GM12878 (cell line): ENCODE measurements at regions not wholly inside any gene's neighbourhood (a gene's known extent, or its start where the extent isn't known, plus 50 kb on each side); places are given as distances from the start of the nearest gene placed in this dataset.

Experiments
- ATAC-seq: fragments of 200-7000 bp; cut with Tn5 transposase; 3 replicates; pipeline ENCODE4 v1.9.1; 2020; ENCODE audit warnings: mild to moderate bottlenecking, moderate library complexity
- BruUV-seq: library from RNA; stranded (reverse); fragments of 400-500 nt; replicated peaks from 2 replicates; lab custom pipeline; 2021; lab: Mats Ljungman, UMichigan
- CTCF ChIA-PET: fragments of 300-600 bp; sonication (Branson Sonifier 250); formaldehyde crosslinking; extraction: SDS; loops from one replicate; lab custom pipeline; 2021; ENCODE audit warnings: inconsistent platforms; lab: Yijun Ruan, JAX
- POLR2A ChIA-PET: fragments of 350-600 bp; formaldehyde crosslinking; extraction: SDS; loops from one replicate; lab custom pipeline; 2021; ENCODE audit warnings: inconsistent platforms; lab: Charles Lee
- RAD21 ChIA-PET: fragments of 300-600 bp; sonication (Branson Sonifier 250); formaldehyde crosslinking; loops from one replicate; lab custom pipeline; 2023; ENCODE audit warnings: antibody characterized with exemption; ENCODE audit not compliant: unreplicated experiment; lab: Charles Lee
- SMC1A ChIA-PET: fragments of 300-600 bp; sonication (Branson Sonifier 250); formaldehyde crosslinking; loops from one replicate; lab custom pipeline; 2023; ENCODE audit not compliant: unreplicated experiment, uncharacterized antibody; lab: Charles Lee
- DNase-seq: peaks from one replicate; pipeline ENCODE4 v3.0.0-alpha.2; 2011; ENCODE audit warnings: low read depth, low spot score
- FAIRE-seq: peaks from 3 replicates; lab custom pipeline; 2011; peaks lifted over from hg19 to GRCh38; lab: Jason Lieb, UNC
- H2AFZ ChIP-seq: 2 replicates; pipeline ENCODE4 v1.6.0; 2011; ENCODE audit warnings: low read depth, low read length, control low read depth; ENCODE audit not compliant: control insufficient read depth
- H3K27ac ChIP-seq: 2 replicates; pipeline ENCODE4 v1.5.1; 2011; ENCODE audit warnings: control low read depth; ENCODE audit not compliant: control insufficient read depth, insufficient read depth
- H3K27me3 ChIP-seq, 2 experiments: replicated peaks in 1 of 2; 2 replicates each; pipeline versions ENCODE4 v1.6.0 to v1.6.1; 2011; ENCODE audit warnings: low read length in 1 of 2; ENCODE audit not compliant: control insufficient read depth in 2 of 2, insufficient read depth in 2 of 2
- H3K36me3 ChIP-seq, 2 experiments: 2 replicates each; pipeline ENCODE4 v1.5.1; 2011; ENCODE audit warnings: low read length in 1 of 2; ENCODE audit not compliant: control insufficient read depth in 2 of 2, insufficient read depth in 2 of 2
- H3K4me1 ChIP-seq: 2 replicates; pipeline ENCODE4 v1.6.1; 2011; ENCODE audit warnings: mild to moderate bottlenecking, low read length, moderate library complexity, mixed read lengths; ENCODE audit not compliant: control insufficient read depth, insufficient read depth
- H3K4me2 ChIP-seq: 2 replicates; pipeline ENCODE4 v1.6.0; 2011; ENCODE audit warnings: control low read depth; ENCODE audit not compliant: control insufficient read depth, insufficient read depth
- H3K4me3 ChIP-seq: fragments of 200-600 bp; sonication (generic); 2 replicates; pipeline ENCODE4 v1.5.1; 2016
- H3K79me2 ChIP-seq: 2 replicates; pipeline ENCODE4 v1.6.0; 2011; ENCODE audit warnings: low read length; ENCODE audit not compliant: control insufficient read depth, insufficient read depth
- H3K9ac ChIP-seq: 2 replicates; pipeline ENCODE4 v1.8.0; 2011; ENCODE audit warnings: low read length, control low read depth, mixed read lengths; ENCODE audit not compliant: control insufficient read depth, insufficient read depth
- H3K9me3 ChIP-seq: replicated peaks from 3 replicates; pipeline ENCODE4 v1.5.1; 2011; ENCODE audit warnings: mild to moderate bottlenecking, low read length; ENCODE audit not compliant: control insufficient read depth, insufficient read depth
- H4K20me1 ChIP-seq: 2 replicates; pipeline ENCODE4 v1.6.0; 2011; ENCODE audit not compliant: control insufficient read depth, insufficient read depth
- BHLHE40 ChIP-seq, 2 experiments: fragments of 450-650 bp in 1 of 2; IDR thresholded peaks; 2 replicates each; pipeline ENCODE4 v1.6.1; 2011 to 2017; ENCODE audit warnings: low read depth in 2 of 2, borderline replicate concordance in 1 of 2, improper control_type of control experiment in 1 of 2, low read length in 1 of 2, mild to moderate bottlenecking in 1 of 2
- DPF2 ChIP-seq: fragments of 450-650 bp; IDR thresholded peaks from 2 replicates; pipeline ENCODE4 v1.6.1; 2017; ENCODE audit warnings: mild to moderate bottlenecking
- IKZF2 ChIP-seq, 2 experiments: fragments of 450-650 bp; IDR thresholded peaks; 2 replicates each; pipeline ENCODE4 v1.6.1; 2017; ENCODE audit warnings: mild to moderate bottlenecking in 2 of 2, moderate library complexity in 2 of 2
- IRF3 ChIP-seq: fragments of 450-650 bp; IDR thresholded peaks from 2 replicates; pipeline ENCODE4 v1.6.1; 2014; ENCODE audit warnings: mild to moderate bottlenecking
- MEF2A ChIP-seq: IDR thresholded peaks from 2 replicates; pipeline ENCODE4 v1.6.1; 2011; ENCODE audit warnings: low read depth, mild to moderate bottlenecking, low read length, moderate library complexity; ENCODE audit not compliant: insufficient read depth
- NFXL1 ChIP-seq: fragments of 450-650 bp; IDR thresholded peaks from 2 replicates; pipeline ENCODE4 v1.6.1; 2017; ENCODE audit warnings: antibody characterized with exemption, mild to moderate bottlenecking, borderline replicate concordance
- ZNF622 ChIP-seq: fragments of 450-650 bp; IDR thresholded peaks from 2 replicates; pipeline ENCODE4 v1.6.1; 2017; ENCODE audit warnings: mild to moderate bottlenecking, inconsistent platforms
- WGBS: methylation state at CpG from one replicate; pipeline ENCODE4 v1.1.6; 2016; ENCODE audit warnings: low lambda C conversion rate; ENCODE audit not compliant: insufficient replicate concordance, insufficient coverage; ENCODE audit errors: missing lambda C conversion rate; 5-methylcytosine and 5-hydroxymethylcytosine counted together
- in situ Hi-C: fragments of 300-500 bp; cut with MboI; formaldehyde crosslinking; loops from 9 replicates; pipeline ENCODE4 v1.14.3; 2018; ENCODE audit warnings: mixed read lengths
- intact Hi-C: fragments of 100-400 bp; cut with micrococcal nuclease; formaldehyde crosslinking; loops from one replicate; pipeline ENCODE4 v1.14.2; 2022; ENCODE audit not compliant: unreplicated experiment

- Histone ChIP-seq H2AFZ (no peak overlapping the region), H3K4me2 (no peak overlapping the region), H3K4me1 (peaks cover 8% of the 10 kb centered on the region), H3K36me3 (no peaks in the 10 kb centered on the region)
- WGBS = 44% methylated on average over 1 of the region's 1 CpG
- ChIA-PET POLR2A (no interaction called here), CTCF (no interaction called here), SMC1A (no interaction called here)
- ATAC-seq = no peak
- intact Hi-C loops = no loop called here
- no peak for TF ChIP-seq BHLHE40 (IDR thresholded peaks at IDR 0.05; ENCODE audit: borderline replicate concordance in 1 of 2, low read depth in 2 of 2, low read length in 1 of 2)
- TF ChIP-seq, all 136 proteins: peak for 0
- DNase-seq (no peak), FAIRE-seq (no peak)
- Histone ChIP-seq H3K27me3 (no peaks in the 10 kb centered on the region), H4K20me1 (no peaks in the 10 kb centered on the region), H3K4me3 (no peak overlapping the region), H3K27ac (no peak overlapping the region), H3K9ac (no peak overlapping the region), H3K9me3 (peaks cover 4% of the 10 kb centered on the region; the same call in 2 of the 3 replicates), H3K79me2 (no peaks in the 10 kb centered on the region)
- in situ Hi-C loops = no loop called here
- RAD21 ChIA-PET = no interaction called here
- no TSS peak for BruUV-seq
Measured at GRCh38 chr14:61119006-61119405, 138.0 kb downstream of the SLC38A6 start.

GRCh38 chr14:61116369-61116768 lies 135.3 kb downstream of the SLC38A6 start:
- no peak for DNase-seq
- no TSS peak for BruUV-seq
- TF ChIP-seq ZNF622 = no peak
- TF ChIP-seq DPF2 = no peak
- TF ChIP-seq IKZF2 (IDR thresholded peaks at IDR 0.05) = no peak
- no peak for TF ChIP-seq MEF2A
- no peak for TF ChIP-seq IRF3
- TF ChIP-seq NFXL1 = no peak
- TF ChIP-seq, all 136 proteins: peak for 0
- Histone ChIP-seq H2AFZ (no peak overlapping the region), H3K36me3 (no peaks in the 10 kb centered on the region), H3K9ac (no peak overlapping the region), H3K4me2 (no peak overlapping the region), H3K4me3 (no peak overlapping the region), H3K27ac (no peak overlapping the region), H4K20me1 (no peaks in the 10 kb centered on the region), H3K9me3 (peaks cover 4% of the 10 kb centered on the region; the same call in 2 of the 3 replicates), H3K4me1 (peaks cover 8% of the 10 kb centered on the region), H3K27me3 (no peaks in the 10 kb centered on the region), H3K79me2 (no peaks in the 10 kb centered on the region)
- ChIA-PET CTCF (no interaction called here), POLR2A (no interaction called here), RAD21 (no interaction called here), SMC1A (no interaction called here)
- WGBS = 75% methylated on average over 10 of the region's 10 CpGs
- in situ Hi-C loops (no loop called here), intact Hi-C loops (no loop called here)
- ATAC-seq (no peak), FAIRE-seq (no peak)
